Keratinocyte (primary cell): ENCODE measurements at regions not wholly inside any gene's neighbourhood (a gene's known extent, or its start where the extent isn't known, plus 50 kb on each side); places are given as distances from the start of the nearest gene placed in this dataset.
A peak's percentile ranks its signal among the peaks of the same experiment; 100 is the strongest.

Experiments
- DNase-seq: peaks from one replicate; pipeline ENCODE4 v3.0.0-alpha.2; 2011; ENCODE audit warnings: low read depth, missing footprints, low spot score
- FAIRE-seq: peaks from 2 replicates; lab custom pipeline; 2011; peaks lifted over from hg19 to GRCh38; lab: Jason Lieb, UNC
- H2AFZ ChIP-seq: 2 replicates; pipeline ENCODE4 v1.6.0; 2012; ENCODE audit warnings: low read length, control low read depth, inconsistent platforms; ENCODE audit not compliant: control insufficient read depth
- H3K27ac ChIP-seq: 2 replicates; pipeline ENCODE4 v1.5.1; 2011; ENCODE audit warnings: low read length; ENCODE audit not compliant: control insufficient read depth, insufficient read depth
- H3K27me3 ChIP-seq: 3 replicates; pipeline ENCODE4 v1.6.0; 2011; ENCODE audit warnings: low read length; ENCODE audit not compliant: control insufficient read depth, insufficient read depth; ENCODE audit errors: extremely low read depth
- H3K36me3 ChIP-seq, 2 experiments: 2 replicates in 1 of 2; 3 replicates in 1 of 2; pipeline ENCODE4 v1.5.1; 2011; ENCODE audit warnings: low read length in 2 of 2, mild to moderate bottlenecking in 1 of 2; ENCODE audit not compliant: control insufficient read depth in 2 of 2, insufficient read depth in 2 of 2; ENCODE audit errors: extremely low read depth in 1 of 2
- H3K4me1 ChIP-seq: 3 replicates; pipeline ENCODE4 v1.5.1; 2011; ENCODE audit warnings: low read length; ENCODE audit not compliant: control insufficient read depth, insufficient read depth; ENCODE audit errors: extremely low read depth
- H3K4me2 ChIP-seq: 3 replicates; pipeline ENCODE4 v1.6.0; 2011; ENCODE audit warnings: low read depth, low read length; ENCODE audit not compliant: control insufficient read depth, insufficient read depth; ENCODE audit errors: extremely low read depth
- H3K4me3 ChIP-seq, 3 experiments: fragments of 200-600 bp in 1 of 3; sonication (generic) in 1 of 3; 2 replicates in 2 of 3; 3 replicates in 1 of 3; pipeline ENCODE4 v1.5.1; 2011 to 2016; ENCODE audit warnings: low read length in 3 of 3, mild to moderate bottlenecking in 3 of 3, control low read depth in 2 of 3, inconsistent platforms in 1 of 3, low read depth in 1 of 3, mixed read lengths in 1 of 3, mixed run types in 1 of 3, moderate library complexity in 1 of 3; ENCODE audit not compliant: control insufficient read depth in 2 of 3, insufficient read depth in 2 of 3; ENCODE audit errors: extremely low read depth in 1 of 3
- H3K79me2 ChIP-seq: 2 replicates; pipeline ENCODE4 v1.6.0; 2012; ENCODE audit warnings: low read length; ENCODE audit not compliant: control insufficient read depth, insufficient read depth
- H3K9ac ChIP-seq: 3 replicates; pipeline ENCODE4 v1.6.0; 2011; ENCODE audit warnings: low read length; ENCODE audit not compliant: control insufficient read depth, insufficient read depth; ENCODE audit errors: extremely low read depth
- H3K9me1 ChIP-seq: 3 replicates; pipeline ENCODE4 v1.6.0; 2011; ENCODE audit warnings: low read length; ENCODE audit not compliant: control insufficient read depth, insufficient read depth; ENCODE audit errors: extremely low read depth
- H3K9me3 ChIP-seq: 2 replicates; pipeline ENCODE4 v1.5.1; 2012; ENCODE audit warnings: low read depth, low read length; ENCODE audit not compliant: control insufficient read depth
- H4K20me1 ChIP-seq: 3 replicates; pipeline ENCODE4 v1.6.0; 2011; ENCODE audit warnings: low read length; ENCODE audit not compliant: control insufficient read depth, insufficient read depth; ENCODE audit errors: extremely low read depth
- EZH2 ChIP-seq: IDR thresholded peaks from one replicate; pipeline ENCODE4 v1.6.1; 2012; ENCODE audit warnings: inconsistent platforms, mild to moderate bottlenecking, low read length, moderate library complexity
- dilution Hi-C: fragments of 300-500 bp; cut with MboI; formaldehyde crosslinking; loops from one replicate; pipeline ENCODE4 v1.7.0; 2020; ENCODE audit warnings: low sequenced_read_pairs; ENCODE audit not compliant: extremely low pct_ligation_motif_present
- TF ChIP-seq, protein P1 (sequence below), 3 experiments: IDR thresholded peaks in 1 of 3; conservative IDR thresholded peaks in 1 of 3; optimal IDR thresholded peaks in 1 of 3; 2 replicates in 2 of 3; 3 replicates in 1 of 3; pipeline versions ENCODE3 to v1.5.1; 2011; ENCODE audit warnings: low read length in 3 of 3, mild to moderate bottlenecking in 3 of 3, moderate library complexity in 2 of 3, control low read depth in 1 of 3, inconsistent platforms in 1 of 3; ENCODE audit not compliant: insufficient read depth in 2 of 3; ENCODE audit errors: extremely low read depth in 1 of 3

DNA sequence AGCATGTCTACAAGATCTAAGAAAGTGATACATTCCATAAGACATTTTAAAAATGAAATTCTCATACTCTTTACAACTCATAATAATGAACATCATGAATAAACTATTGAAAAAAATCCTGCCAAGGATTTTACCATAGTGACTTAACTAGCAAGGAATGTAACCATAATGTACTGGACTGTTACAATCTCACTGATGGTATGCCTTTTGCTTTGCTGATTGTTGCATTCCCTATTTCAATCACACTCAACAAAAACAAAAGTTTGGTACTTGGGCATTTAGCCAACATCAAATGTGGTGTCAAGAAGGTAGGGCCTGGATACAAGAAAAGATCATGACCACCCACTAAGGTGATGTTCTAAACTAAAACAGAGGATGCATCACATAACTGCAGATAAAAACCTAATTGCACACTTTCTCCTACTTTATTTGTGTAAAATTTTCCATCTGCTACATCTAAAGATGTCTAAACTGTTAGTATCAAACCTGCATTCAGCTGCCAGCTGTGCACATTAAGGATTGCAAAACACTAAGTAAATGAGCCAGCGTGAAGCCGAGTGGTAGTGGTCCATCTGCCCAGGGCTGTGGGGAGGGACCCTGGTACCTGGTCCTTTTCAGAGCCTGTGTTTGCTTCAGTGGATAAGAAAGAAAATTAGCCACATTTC, 564.4 kb downstream of the ZEB2 start:
- Histone ChIP-seq H3K4me1 (no peaks in the 10 kb centered on the region), H3K27me3 (no peaks in the 10 kb centered on the region), H3K9ac (no peak overlapping the region), H3K4me2 (no peak overlapping the region), H3K4me3 (no peak overlapping the region), H3K9me1 (no peaks in the 10 kb centered on the region), H3K27ac (no peak overlapping the region), H4K20me1 (no peaks in the 10 kb centered on the region), H2AFZ (no peak overlapping the region), H3K79me2 (no peaks in the 10 kb centered on the region), H3K9me3 (no peaks in the 10 kb centered on the region), H3K36me3 (no peaks in the 10 kb centered on the region)
- FAIRE-seq (peak; percentile 73), DNase-seq (peak; percentile 15)
- dilution Hi-C loops: no loop called here
- no peak for TF ChIP-seq EZH2
- TF ChIP-seq, protein P1, sequence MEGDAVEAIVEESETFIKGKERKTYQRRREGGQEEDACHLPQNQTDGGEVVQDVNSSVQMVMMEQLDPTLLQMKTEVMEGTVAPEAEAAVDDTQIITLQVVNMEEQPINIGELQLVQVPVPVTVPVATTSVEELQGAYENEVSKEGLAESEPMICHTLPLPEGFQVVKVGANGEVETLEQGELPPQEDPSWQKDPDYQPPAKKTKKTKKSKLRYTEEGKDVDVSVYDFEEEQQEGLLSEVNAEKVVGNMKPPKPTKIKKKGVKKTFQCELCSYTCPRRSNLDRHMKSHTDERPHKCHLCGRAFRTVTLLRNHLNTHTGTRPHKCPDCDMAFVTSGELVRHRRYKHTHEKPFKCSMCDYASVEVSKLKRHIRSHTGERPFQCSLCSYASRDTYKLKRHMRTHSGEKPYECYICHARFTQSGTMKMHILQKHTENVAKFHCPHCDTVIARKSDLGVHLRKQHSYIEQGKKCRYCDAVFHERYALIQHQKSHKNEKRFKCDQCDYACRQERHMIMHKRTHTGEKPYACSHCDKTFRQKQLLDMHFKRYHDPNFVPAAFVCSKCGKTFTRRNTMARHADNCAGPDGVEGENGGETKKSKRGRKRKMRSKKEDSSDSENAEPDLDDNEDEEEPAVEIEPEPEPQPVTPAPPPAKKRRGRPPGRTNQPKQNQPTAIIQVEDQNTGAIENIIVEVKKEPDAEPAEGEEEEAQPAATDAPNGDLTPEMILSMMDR (optimal IDR thresholded peaks at IDR 0.05 in 1 of 3, IDR thresholded peaks at IDR 0.05 in 1 of 3, conservative IDR thresholded peaks at IDR 0.05 in 1 of 3; ENCODE audit: extremely low read depth in 1 of 3, insufficient read depth in 2 of 3, low read length in 3 of 3): no peak

DNA sequence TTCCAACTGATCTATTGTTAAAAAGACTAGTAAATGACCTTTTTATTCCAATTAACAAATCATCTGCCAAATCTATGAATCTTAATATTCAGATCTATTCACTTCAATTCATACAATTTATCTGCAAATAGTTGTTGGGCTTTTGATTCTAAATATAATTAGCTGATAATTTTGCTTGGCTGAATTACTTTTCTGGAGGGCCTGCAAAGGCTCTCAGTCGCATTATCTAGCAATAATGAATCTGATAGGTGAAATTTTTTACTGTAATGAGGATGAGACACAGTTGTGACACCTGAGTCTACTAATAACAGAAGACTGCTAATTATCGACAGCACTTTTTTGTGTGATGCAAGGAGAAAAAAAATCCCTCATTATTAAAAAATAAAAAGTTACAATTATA, 565.1 kb downstream of the ZEB2 start:
- Histone ChIP-seq H3K4me1 (no peaks in the 10 kb centered on the region), H3K79me2 (no peaks in the 10 kb centered on the region), H3K9ac (no peak overlapping the region), H3K27me3 (no peaks in the 10 kb centered on the region), H3K4me3 (no peak overlapping the region), H3K36me3 (no peaks in the 10 kb centered on the region), H3K27ac (no peak overlapping the region), H3K4me2 (no peak overlapping the region), H3K9me3 (no peaks in the 10 kb centered on the region), H4K20me1 (no peaks in the 10 kb centered on the region), H2AFZ (no peak overlapping the region), H3K9me1 (no peaks in the 10 kb centered on the region)
- FAIRE-seq: no peak
- TF ChIP-seq, protein P1 (optimal IDR thresholded peaks at IDR 0.05 in 1 of 3, IDR thresholded peaks at IDR 0.05 in 1 of 3, conservative IDR thresholded peaks at IDR 0.05 in 1 of 3; ENCODE audit: extremely low read depth in 1 of 3, insufficient read depth in 2 of 3, low read length in 3 of 3): no peak
- TF ChIP-seq EZH2: no peak
- dilution Hi-C loops: no loop called here
- DNase-seq: no peak
